Upper lobe of left lung (tissue), 6 donors: ENCODE measurements at regions not wholly inside any gene's neighbourhood (a gene's known extent, or its start where the extent isn't known, plus 50 kb on each side); places are given as distances from the start of the nearest gene placed in this dataset.

ENCODE experiments used
- ATAC-seq, 2 donors: fragments of 200-7000 bp; cut with Tn5 transposase; one replicate each; pipeline ENCODE4 v1.9.1; 2022; ENCODE audit warnings: mild to moderate bottlenecking in 2 of 2, moderate library complexity in 2 of 2; ENCODE audit not compliant: low FRiP score in 2 of 2
- DNase-seq, 2 donors: peaks; one replicate each; pipeline ENCODE4 v3.0.0-alpha.2; 2019 to 2020
- H3K27ac ChIP-seq, 4 donors: fragments of 200-600 bp; sonication (generic); one replicate each; pipeline ENCODE4 v1.5.1; 2016 to 2019
- H3K27me3 ChIP-seq, 4 donors: fragments of 200-600 bp; sonication (generic); one replicate each; pipeline ENCODE4 v1.5.1; 2017 to 2019
- H3K36me3 ChIP-seq, 4 donors: fragments of 200-600 bp; sonication (generic); one replicate each; pipeline ENCODE4 v1.5.1; 2016 to 2019
- H3K4me1 ChIP-seq, 4 donors: fragments of 200-600 bp; sonication (generic); one replicate each; pipeline ENCODE4 v1.5.1; 2018 to 2019
- H3K4me3 ChIP-seq, 4 donors: fragments of 200-600 bp; sonication (generic); one replicate each; pipeline ENCODE4 v1.5.1; 2017 to 2019; ENCODE audit warnings: mild to moderate bottlenecking in 2 of 4, moderate library complexity in 1 of 4
- H3K9me3 ChIP-seq, 4 donors: fragments of 200-600 bp; sonication (generic); one replicate each; pipeline ENCODE4 v1.5.1; 2018 to 2019
- EP300 ChIP-seq, 4 donors: sonication (generic); formaldehyde crosslinking; IDR thresholded peaks; one replicate each; pipeline ENCODE4 v1.5.1; 2017; ENCODE audit warnings: antibody characterized with exemption in 4 of 4, control low read depth in 2 of 4
- POLR2A ChIP-seq, 4 donors: fragments of 450-650 bp; IDR thresholded peaks; one replicate each; pipeline ENCODE4 v1.5.1; 2016 to 2017; ENCODE audit warnings: antibody characterized with exemption in 4 of 4, mild to moderate bottlenecking in 2 of 4
- POLR2AphosphoS5 ChIP-seq, 2 donors: sonication (generic); formaldehyde crosslinking; IDR thresholded peaks; one replicate each; pipeline ENCODE4 v1.5.1; 2017; ENCODE audit warnings: antibody characterized with exemption in 2 of 2
- WGBS, 2 donors: methylation state at CpG; one replicate each; pipeline ENCODE4 v1.1.5; 2017 to 2018; 5-methylcytosine and 5-hydroxymethylcytosine counted together
- TF ChIP-seq, protein P1 (sequence below), 6 experiments: fragments of 450-650 bp in 4 of 6; fragments of 200-600 bp in 2 of 6; sonication (generic) in 2 of 6; IDR thresholded peaks; one replicate each; pipeline ENCODE4 v1.5.1; 2016 to 2019; ENCODE audit warnings: antibody characterized with exemption in 6 of 6
- donor health status: DM: no; HTN: no; CAD: no; lungs with moderate emphysema.
- donor health status: DM: no; HTN: yes; CAD: no; lungs with severe emphysema.

DNA sequence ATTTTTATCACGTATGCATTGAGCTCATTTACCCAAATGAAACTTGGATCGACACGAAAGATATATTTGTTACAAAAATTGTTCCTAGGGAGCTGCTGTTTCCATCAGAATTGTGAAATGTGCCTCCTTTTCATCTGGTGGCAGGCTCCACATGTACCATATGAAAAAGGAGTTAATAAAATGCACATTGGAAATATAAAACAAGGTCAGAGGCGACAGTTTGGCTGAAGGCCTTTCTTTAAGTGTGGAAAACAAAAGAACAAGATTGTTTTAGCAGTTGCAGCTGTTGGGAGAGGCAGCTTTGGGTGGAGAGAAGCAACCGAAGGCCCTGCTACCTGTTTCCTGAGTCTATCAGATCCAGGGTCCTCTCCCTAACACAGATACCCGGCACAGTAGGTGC, 334.5 kb upstream of the NT5E start:
- Histone ChIP-seq H3K4me1 (no peaks in the 10 kb centered on the region), H3K27me3 (no peaks in the 10 kb centered on the region), H3K27ac (no peak overlapping the region), H3K9me3 (no peaks in the 10 kb centered on the region), H3K36me3 (no peaks in the 10 kb centered on the region), H3K4me3 (no peak overlapping the region)
- no peak for TF ChIP-seq POLR2AphosphoS5 (IDR thresholded peaks at IDR 0.05)
- WGBS, 2 donors = 76 to 84% methylated on average over 6 of the region's 6 CpGs
- ATAC-seq = no peak
- DNase-seq = no peak

DNA sequence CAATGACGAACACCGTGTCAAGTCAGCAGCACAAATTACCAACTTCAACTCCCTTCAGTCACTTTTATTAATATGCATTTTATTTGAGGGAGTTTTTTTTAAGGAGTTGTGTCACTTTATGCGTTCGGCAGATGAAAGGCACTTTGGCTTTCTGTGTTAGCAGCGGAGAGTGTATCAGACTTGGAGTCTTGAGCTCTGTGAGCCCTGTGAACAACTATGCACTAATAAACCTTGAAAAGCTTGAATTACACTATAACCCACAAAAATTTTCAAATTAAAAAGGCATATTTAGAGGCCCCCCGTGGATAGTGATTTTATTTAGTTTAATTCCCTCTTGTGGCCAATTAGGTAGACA, 335.3 kb upstream of the NT5E start:
- Histone ChIP-seq H3K27ac (no peak overlapping the region), H3K27me3 (no peaks in the 10 kb centered on the region), H3K9me3 (no peaks in the 10 kb centered on the region), H3K36me3 (no peaks in the 10 kb centered on the region), H3K4me1 (no peaks in the 10 kb centered on the region), H3K4me3 (no peak overlapping the region)
- DNase-seq (no peak), ATAC-seq (no peak)
- TF ChIP-seq POLR2AphosphoS5 (IDR thresholded peaks at IDR 0.05) (no peak), POLR2A (IDR thresholded peaks at IDR 0.05) (no peak), EP300 (IDR thresholded peaks at IDR 0.05) (no peak)
- TF ChIP-seq, protein P1, sequence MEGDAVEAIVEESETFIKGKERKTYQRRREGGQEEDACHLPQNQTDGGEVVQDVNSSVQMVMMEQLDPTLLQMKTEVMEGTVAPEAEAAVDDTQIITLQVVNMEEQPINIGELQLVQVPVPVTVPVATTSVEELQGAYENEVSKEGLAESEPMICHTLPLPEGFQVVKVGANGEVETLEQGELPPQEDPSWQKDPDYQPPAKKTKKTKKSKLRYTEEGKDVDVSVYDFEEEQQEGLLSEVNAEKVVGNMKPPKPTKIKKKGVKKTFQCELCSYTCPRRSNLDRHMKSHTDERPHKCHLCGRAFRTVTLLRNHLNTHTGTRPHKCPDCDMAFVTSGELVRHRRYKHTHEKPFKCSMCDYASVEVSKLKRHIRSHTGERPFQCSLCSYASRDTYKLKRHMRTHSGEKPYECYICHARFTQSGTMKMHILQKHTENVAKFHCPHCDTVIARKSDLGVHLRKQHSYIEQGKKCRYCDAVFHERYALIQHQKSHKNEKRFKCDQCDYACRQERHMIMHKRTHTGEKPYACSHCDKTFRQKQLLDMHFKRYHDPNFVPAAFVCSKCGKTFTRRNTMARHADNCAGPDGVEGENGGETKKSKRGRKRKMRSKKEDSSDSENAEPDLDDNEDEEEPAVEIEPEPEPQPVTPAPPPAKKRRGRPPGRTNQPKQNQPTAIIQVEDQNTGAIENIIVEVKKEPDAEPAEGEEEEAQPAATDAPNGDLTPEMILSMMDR (IDR thresholded peaks at IDR 0.05) = no peak
- WGBS, 2 donors = 55 to 61% methylated on average over 6 of the region's 6 CpGs

DNA sequence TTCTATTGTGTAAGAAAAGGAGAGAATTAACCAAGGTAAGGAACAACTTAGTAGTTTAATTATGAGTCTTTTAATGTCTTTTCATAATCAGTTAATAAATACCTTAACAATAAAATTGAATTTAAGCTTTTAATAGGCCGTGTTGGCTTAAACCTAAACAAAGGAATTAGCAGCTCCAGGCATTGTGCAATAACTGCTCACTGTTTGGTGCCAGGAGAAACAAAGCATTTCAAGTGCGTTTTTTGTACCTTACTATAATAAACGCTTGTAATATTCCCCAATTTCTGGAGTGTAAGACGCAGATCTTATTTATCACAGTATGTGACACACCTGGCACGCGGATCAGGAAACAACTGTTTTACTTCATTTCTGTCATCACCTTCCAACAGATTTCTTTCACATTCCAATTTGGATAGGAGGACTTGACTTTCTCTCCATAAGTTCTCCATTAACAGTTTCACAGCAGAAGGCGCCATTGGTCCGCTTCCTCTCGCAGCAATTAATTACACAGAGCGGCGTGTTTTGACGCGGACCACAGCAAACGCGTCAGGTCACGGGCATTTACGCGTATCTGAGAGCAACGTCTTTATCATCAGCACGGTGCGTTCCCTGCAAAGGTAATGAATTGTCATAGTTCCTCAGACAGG, 335.8 kb upstream of the NT5E start:
- ATAC-seq (peak in 1 of 2 donors; percentile 47), DNase-seq (peak in 1 of 2 donors; percentile 8)
- Histone ChIP-seq H3K9me3 (no peaks in the 10 kb centered on the region), H3K4me1 (no peaks in the 10 kb centered on the region), H3K27ac (no peak overlapping the region), H3K4me3 (no peak overlapping the region), H3K27me3 (no peaks in the 10 kb centered on the region), H3K36me3 (no peaks in the 10 kb centered on the region)
- 41 to 45% methylated on average over 21 of the region's 21 CpGs for WGBS, 2 donors
- no peak for TF ChIP-seq POLR2AphosphoS5 (IDR thresholded peaks at IDR 0.05)
- TF ChIP-seq EP300 (IDR thresholded peaks at IDR 0.05) = no peak
- TF ChIP-seq POLR2A (IDR thresholded peaks at IDR 0.05) = no peak
- TF ChIP-seq, protein P1 (IDR thresholded peaks at IDR 0.05) = no peak

- Histone ChIP-seq H3K27me3 (no peaks in the 10 kb centered on the region), H3K4me3 (no peak overlapping the region), H3K27ac (no peak overlapping the region), H3K9me3 (no peaks in the 10 kb centered on the region), H3K36me3 (no peaks in the 10 kb centered on the region), H3K4me1 (no peaks in the 10 kb centered on the region)
- WGBS, 2 donors = 69 to 75% methylated on average over 1 of the region's 1 CpG
- TF ChIP-seq EP300 (IDR thresholded peaks at IDR 0.05) = no peak
- TF ChIP-seq, protein P1 (IDR thresholded peaks at IDR 0.05) = no peak
- no peak for TF ChIP-seq POLR2AphosphoS5 (IDR thresholded peaks at IDR 0.05)
- no peak for TF ChIP-seq POLR2A (IDR thresholded peaks at IDR 0.05)
- DNase-seq = no peak
- ATAC-seq = no peak
These were observed 337.3 kb upstream of the NT5E start for GRCh38 chr6:85112540-85112939.

DNA sequence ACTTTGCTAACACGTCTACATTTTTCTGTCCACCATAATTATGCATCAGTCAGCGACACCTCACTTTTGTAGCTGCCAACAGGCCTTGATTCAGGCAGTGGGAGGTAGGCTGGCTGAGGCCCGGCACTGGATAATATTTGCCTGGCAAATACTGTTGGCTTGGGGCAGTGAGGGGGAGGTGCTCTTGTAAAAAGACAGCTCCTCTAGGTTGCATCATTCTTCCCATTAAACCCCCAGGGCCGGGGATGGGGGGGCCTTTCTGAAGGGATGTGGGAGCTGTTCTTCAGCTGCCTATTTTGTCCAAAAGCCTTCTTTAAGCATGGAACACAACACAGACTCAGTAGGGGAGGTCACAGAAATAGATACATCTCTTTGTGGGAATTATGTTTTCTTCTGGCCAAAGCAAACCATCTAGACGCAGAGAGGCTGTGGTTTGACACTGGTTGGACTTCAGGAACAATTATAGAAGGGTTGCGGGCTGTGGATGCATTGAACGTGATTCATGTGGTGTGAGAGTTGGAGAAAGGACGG, 338.3 kb upstream of the NT5E start:
- no peak overlapping the region for H3K27ac ChIP-seq
- no peaks in the 10 kb centered on the region for H3K4me1 ChIP-seq
- H3K9me3 ChIP-seq = no peaks in the 10 kb centered on the region
- DNase-seq (no peak), ATAC-seq (no peak)
- TF ChIP-seq, protein P1 (IDR thresholded peaks at IDR 0.05) = no peak
- TF ChIP-seq POLR2AphosphoS5 (IDR thresholded peaks at IDR 0.05) = no peak
- no peak for TF ChIP-seq POLR2A (IDR thresholded peaks at IDR 0.05)
- no peak for TF ChIP-seq EP300 (IDR thresholded peaks at IDR 0.05)
- WGBS, 2 donors = 75 to 83% methylated on average over 8 of the region's 8 CpGs
- H3K4me3 ChIP-seq = no peak overlapping the region
- no peaks in the 10 kb centered on the region for H3K36me3 ChIP-seq
- no peaks in the 10 kb centered on the region for H3K27me3 ChIP-seq
